IMR-90 (cell line): ENCODE measurements at regions not wholly inside any gene's neighbourhood (a gene's known extent, or its start where the extent isn't known, plus 50 kb on each side); places are given as distances from the start of the nearest gene placed in this dataset.

Experiments used
- ATAC-seq: fragments of 200-7000 bp; cut with Tn5 transposase; 2 replicates; pipeline ENCODE4 v1.9.1; 2020; ENCODE audit warnings: low read depth, mild to moderate bottlenecking, moderate library complexity
- BruUV-seq: library from RNA; stranded (reverse); fragments of 400-500 nt; replicated peaks from 2 replicates; lab custom pipeline; 2021; lab: Mats Ljungman, UMichigan
- CTCF ChIA-PET: fragments of 300-600 bp; formaldehyde crosslinking; extraction: SDS; loops from one replicate; lab custom pipeline; 2021; ENCODE audit warnings: antibody characterized with exemption; lab: Yijun Ruan, JAX
- POLR2A ChIA-PET: fragments of 300-600 bp; sonication (Branson Sonifier 250); formaldehyde crosslinking; loops from one replicate; lab custom pipeline; 2022; ENCODE audit warnings: antibody characterized with exemption; ENCODE audit not compliant: unreplicated experiment; lab: Charles Lee
- DNase-seq: peaks from one replicate; pipeline ENCODE4 v3.0.0; 2013
- H2AFZ ChIP-seq: replicated peaks from 2 replicates; pipeline ENCODE3; 2013; ENCODE audit warnings: low read length, mild to moderate bottlenecking; ENCODE audit not compliant: poor library complexity
- H2AK5ac ChIP-seq: 2 replicates; pipeline ENCODE4 v1.6.1; 2013; ENCODE audit warnings: low read depth, low read length, inconsistent platforms
- H2AK9ac ChIP-seq: replicated peaks from 2 replicates; pipeline ENCODE3; 2013; ENCODE audit warnings: mild to moderate bottlenecking, low read depth, low read length, moderate library complexity; ENCODE audit not compliant: poor library complexity
- H2BK120ac ChIP-seq: 2 replicates; pipeline ENCODE4 v1.6.1; 2013; ENCODE audit warnings: low read depth, low read length, inconsistent platforms
- H2BK15ac ChIP-seq: 3 replicates; pipeline ENCODE4 v1.6.1; 2013; ENCODE audit warnings: low read depth, low read length, inconsistent platforms
- H2BK20ac ChIP-seq: 2 replicates; pipeline ENCODE4 v1.6.1; 2013; ENCODE audit warnings: low read depth, mild to moderate bottlenecking, inconsistent platforms, low read length, moderate library complexity
- H2BK5ac ChIP-seq: 2 replicates; pipeline ENCODE4 v1.6.1; 2013; ENCODE audit warnings: mild to moderate bottlenecking, low read depth, low read length, inconsistent platforms; ENCODE audit not compliant: poor library complexity, severe bottlenecking
- H3K14ac ChIP-seq: replicated peaks from 2 replicates; pipeline ENCODE4 v1.6.1; 2013; ENCODE audit warnings: low read depth, low read length, inconsistent platforms
- H3K18ac ChIP-seq: 2 replicates; pipeline ENCODE4 v1.6.1; 2013; ENCODE audit warnings: low read depth, low read length, control low read depth
- H3K23ac ChIP-seq: 2 replicates; pipeline ENCODE4 v1.6.1; 2013; ENCODE audit warnings: low read depth, low read length, inconsistent platforms
- H3K27ac ChIP-seq: 2 replicates; pipeline ENCODE4 v1.5.1; 2013; ENCODE audit warnings: mild to moderate bottlenecking, control low read depth, low read length; ENCODE audit not compliant: insufficient read depth
- H3K27me3 ChIP-seq: 2 replicates; pipeline ENCODE4 v1.6.1; 2013; ENCODE audit warnings: low read length; ENCODE audit not compliant: control insufficient read depth, insufficient read depth
- H3K36me3 ChIP-seq: 2 replicates; pipeline ENCODE4 v1.6.1; 2013; ENCODE audit warnings: low read length, mixed read lengths; ENCODE audit not compliant: control insufficient read depth, insufficient read depth
- H3K4ac ChIP-seq: 2 replicates; pipeline ENCODE4 v1.6.1; 2013; ENCODE audit warnings: low read depth, low read length, inconsistent platforms
- H3K4me1 ChIP-seq: 2 replicates; pipeline ENCODE4 v1.6.1; 2013; ENCODE audit warnings: low read length, mixed read lengths; ENCODE audit not compliant: control insufficient read depth, insufficient read depth
- H3K4me2 ChIP-seq: 2 replicates; pipeline ENCODE4 v1.6.1; 2013; ENCODE audit warnings: low read depth, mild to moderate bottlenecking, control low read depth, low read length, moderate library complexity
- H3K4me3 ChIP-seq: 2 replicates; pipeline ENCODE4 v1.5.1; 2013; ENCODE audit warnings: low read depth, mild to moderate bottlenecking, control low read depth, low read length, moderate library complexity; ENCODE audit not compliant: insufficient read depth
- H3K56ac ChIP-seq: 2 replicates; pipeline ENCODE4 v1.6.1; 2013; ENCODE audit warnings: low read length, inconsistent platforms; ENCODE audit not compliant: insufficient read depth; ENCODE audit errors: extremely low read depth
- H3K79me1 ChIP-seq, 2 experiments: 2 replicates each; pipeline ENCODE4 v1.6.1; 2013; ENCODE audit warnings: low read length in 2 of 2, inconsistent platforms in 1 of 2, low read depth in 1 of 2
- H3K9ac ChIP-seq: 2 replicates; pipeline ENCODE4 v1.6.1; 2013; ENCODE audit warnings: low read depth, low read length, control low read depth
- H3K9me1 ChIP-seq: 2 replicates; pipeline ENCODE4 v1.6.1; 2013; ENCODE audit warnings: low read length, inconsistent platforms; ENCODE audit not compliant: insufficient read depth
- H3K9me3 ChIP-seq: 2 replicates; pipeline ENCODE4 v1.6.1; 2013; ENCODE audit warnings: low read length; ENCODE audit not compliant: control insufficient read depth, insufficient read depth
- H4K20me1 ChIP-seq: 2 replicates; pipeline ENCODE4 v1.6.1; 2013; ENCODE audit warnings: low read length, inconsistent platforms; ENCODE audit not compliant: insufficient read depth
- H4K5ac ChIP-seq: 2 replicates; pipeline ENCODE4 v1.6.1; 2013; ENCODE audit warnings: mild to moderate bottlenecking, low read depth, low read length, control low read depth
- H4K8ac ChIP-seq, 2 experiments: 2 replicates each; pipeline ENCODE4 v1.6.1; 2013; ENCODE audit warnings: low read depth in 2 of 2, low read length in 2 of 2, control low read depth in 1 of 2, inconsistent platforms in 1 of 2
- H4K91ac ChIP-seq: 2 replicates; pipeline ENCODE4 v1.6.1; 2013; ENCODE audit warnings: low read depth, low read length, inconsistent platforms; ENCODE audit not compliant: insufficient read depth
- BHLHE40 ChIP-seq: fragments of 150-350 bp; IDR thresholded peaks from 2 replicates; pipeline ENCODE4 v1.6.1; 2016; ENCODE audit warnings: mild to moderate bottlenecking, low read depth, low read length
- CHD1 ChIP-seq: IDR thresholded peaks from 2 replicates; pipeline ENCODE4 v1.6.1; 2012; ENCODE audit warnings: low read depth, low read length, improper control_type of control experiment
- CTCF ChIP-seq: conservative IDR thresholded peaks from 2 replicates; pipeline ENCODE4 v1.5.1; 2012; ENCODE audit warnings: mild to moderate bottlenecking, low read depth, low read length, improper control_type of control experiment
- ELK1 ChIP-seq: fragments of 150-350 bp; IDR thresholded peaks from 2 replicates; pipeline ENCODE4 v1.6.1; 2016; ENCODE audit warnings: low read depth, mild to moderate bottlenecking, low read length, moderate library complexity, borderline replicate concordance
- FOS ChIP-seq: fragments of 150-350 bp; IDR thresholded peaks from 2 replicates; pipeline ENCODE4 v1.6.1; 2016; ENCODE audit warnings: low read depth, low read length
- NFE2L2 ChIP-seq: fragments of 150-350 bp; IDR thresholded peaks from 2 replicates; pipeline ENCODE4 v1.6.1; 2016; ENCODE audit warnings: low read depth, mild to moderate bottlenecking, low read length
- POLR2A ChIP-seq: IDR thresholded peaks from 2 replicates; pipeline ENCODE4 v1.6.1; 2012; ENCODE audit warnings: mild to moderate bottlenecking, low read depth, low read length
- RAD21 ChIP-seq: IDR thresholded peaks from 2 replicates; pipeline ENCODE4 v1.6.1; 2012; ENCODE audit warnings: low read length, improper control_type of control experiment
- SMC3 ChIP-seq: fragments of 150-350 bp; IDR thresholded peaks from 2 replicates; pipeline ENCODE4 v1.6.1; 2016; ENCODE audit warnings: low read depth, mild to moderate bottlenecking, antibody characterized with exemption, low read length, moderate library complexity
- WGBS, 2 experiments: methylation state at CpG; one replicate each; pipeline versions ENCODE4 v1.1.5 to v1.1.7; 2013; ENCODE audit warnings: missing lambda C conversion rate in 2 of 2; ENCODE audit not compliant: insufficient read length in 1 of 2; ENCODE audit errors: extremely low coverage in 2 of 2; 5-methylcytosine and 5-hydroxymethylcytosine counted together
- dilution Hi-C: fragments of 300-500 bp; cut with HindIII; formaldehyde crosslinking; loops from one replicate; pipeline ENCODE4 v1.14.3; 2018; ENCODE audit warnings: low sequenced_read_pairs; ENCODE audit not compliant: unreplicated experiment
- in situ Hi-C: fragments of 300-500 bp; cut with MboI; formaldehyde crosslinking; loops from 3 replicates; pipeline ENCODE4 v1.14.3; 2019; ENCODE audit warnings: low sequenced_read_pairs, inconsistent platforms, mixed read lengths
- intact Hi-C: fragments of 100-400 bp; cut with micrococcal nuclease; formaldehyde crosslinking; loops from 2 replicates; pipeline ENCODE4 v1.10.0; 2022

GRCh38 chr7:17027789-17028152 is 146.0 kb upstream of the AGR3 start:
- no peak overlapping the region for H2BK120ac ChIP-seq
- ChIA-PET CTCF (interaction anchor here (1.3 kb wide), 1 partner anchor 45 kb away, joined by 3 read pairs; no protein-coding TSS in a partner anchor), POLR2A (no interaction called here)
- no peak overlapping the region for H2BK20ac ChIP-seq
- no peak overlapping the region for H3K4me2 ChIP-seq
- no peak overlapping the region for H2BK15ac ChIP-seq
- in situ Hi-C loops: no loop called here
- DNase-seq (no peak), ATAC-seq (no peak)
- no peak overlapping the region for H4K5ac ChIP-seq
- no peak overlapping the region for H3K23ac ChIP-seq
- no peaks in the 10 kb centered on the region; the same call in 1 of the 2 replicates for H3K4me1 ChIP-seq
- H3K27ac ChIP-seq: no peak overlapping the region
- H3K36me3 ChIP-seq: no peaks in the 10 kb centered on the region
- H3K9me1 ChIP-seq: no peaks in the 10 kb centered on the region
- H2AK5ac ChIP-seq: no peak overlapping the region
- H2AFZ ChIP-seq: no peak overlapping the region
- no peaks in the 10 kb centered on the region for H3K79me1 ChIP-seq
- WGBS, 2 experiments: no CpG with 5 or more reads among the region's 1 CpG
- no peaks in the 10 kb centered on the region for H4K20me1 ChIP-seq
- no peak overlapping the region for H3K4ac ChIP-seq
- H2AK9ac ChIP-seq: no peak overlapping the region
- dilution Hi-C loops: no loop called here
- no peak overlapping the region for H3K56ac ChIP-seq
- H3K9ac ChIP-seq: no peak overlapping the region
- no peak overlapping the region for H4K8ac ChIP-seq
- no peak overlapping the region; the same call in 1 of the 2 replicates for H3K18ac ChIP-seq
- no peak overlapping the region for H3K4me3 ChIP-seq
- H3K9me3 ChIP-seq: no peaks in the 10 kb centered on the region; the same call in none of the 2 replicates
- H2BK5ac ChIP-seq: no peak overlapping the region
- no peak for TF ChIP-seq CTCF
- no peak for TF ChIP-seq SMC3
- no peak for TF ChIP-seq POLR2A
- TF ChIP-seq FOS: no peak
- no peak for TF ChIP-seq NFE2L2
- TF ChIP-seq ELK1: no peak
- TF ChIP-seq BHLHE40: no peak
- TF ChIP-seq RAD21: no peak
- TF ChIP-seq CHD1: no peak
- H4K91ac ChIP-seq: no peak overlapping the region
- BruUV-seq: no TSS peak
- no peaks in the 10 kb centered on the region for H3K27me3 ChIP-seq
- intact Hi-C loops: no loop called here
- H3K14ac ChIP-seq: no peak overlapping the region
